ENCODE measurements at regions not wholly inside any gene's neighbourhood (a gene's known extent, or its start where the extent isn't known, plus 50 kb on each side); places are given as distances from the start of the nearest gene placed in this dataset.

DNA sequence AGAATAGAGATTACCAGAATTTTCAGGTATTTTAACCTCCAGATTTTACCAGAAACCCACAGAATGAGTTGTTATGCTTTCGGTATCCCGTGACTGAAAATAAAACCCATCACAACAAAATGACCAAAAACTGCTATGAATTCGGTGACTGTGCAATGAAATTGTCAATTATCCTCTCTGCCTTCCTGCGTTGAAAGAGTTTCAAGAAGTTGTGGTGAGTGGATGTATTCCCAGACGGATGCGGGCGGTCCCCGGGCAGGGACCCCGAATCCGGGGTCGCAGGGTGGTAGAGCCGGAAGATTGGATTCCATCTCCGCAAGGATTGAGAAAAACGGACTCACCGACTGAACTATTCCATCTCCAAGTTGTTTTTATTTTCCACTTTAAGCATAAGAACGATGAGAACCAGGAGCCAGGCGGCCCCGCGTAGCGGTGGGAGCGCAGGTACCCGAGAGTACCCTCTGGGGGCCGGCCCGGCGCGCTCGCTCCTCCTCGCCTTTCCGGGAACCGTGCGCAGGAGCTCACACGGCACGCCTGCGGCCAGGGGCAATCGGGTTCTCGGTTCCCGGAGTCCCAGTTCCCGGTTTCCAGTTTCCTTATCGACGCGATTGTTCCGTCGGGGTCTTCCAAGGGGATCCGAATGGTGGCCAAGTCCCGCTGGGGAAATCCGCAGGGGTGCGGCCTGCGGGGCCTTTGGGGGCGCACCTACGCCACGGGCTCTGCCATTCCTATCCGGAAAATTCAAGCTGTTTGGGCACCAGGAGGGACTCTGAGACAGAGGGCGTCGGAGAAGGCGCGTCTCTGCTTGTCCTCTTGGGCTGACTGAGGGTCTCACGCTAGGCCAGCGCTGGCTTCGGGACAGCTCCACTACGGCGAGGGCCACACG lies 104.9 kb upstream of the PRDM1 start:
- TF ChIP-seq, protein P1, sequence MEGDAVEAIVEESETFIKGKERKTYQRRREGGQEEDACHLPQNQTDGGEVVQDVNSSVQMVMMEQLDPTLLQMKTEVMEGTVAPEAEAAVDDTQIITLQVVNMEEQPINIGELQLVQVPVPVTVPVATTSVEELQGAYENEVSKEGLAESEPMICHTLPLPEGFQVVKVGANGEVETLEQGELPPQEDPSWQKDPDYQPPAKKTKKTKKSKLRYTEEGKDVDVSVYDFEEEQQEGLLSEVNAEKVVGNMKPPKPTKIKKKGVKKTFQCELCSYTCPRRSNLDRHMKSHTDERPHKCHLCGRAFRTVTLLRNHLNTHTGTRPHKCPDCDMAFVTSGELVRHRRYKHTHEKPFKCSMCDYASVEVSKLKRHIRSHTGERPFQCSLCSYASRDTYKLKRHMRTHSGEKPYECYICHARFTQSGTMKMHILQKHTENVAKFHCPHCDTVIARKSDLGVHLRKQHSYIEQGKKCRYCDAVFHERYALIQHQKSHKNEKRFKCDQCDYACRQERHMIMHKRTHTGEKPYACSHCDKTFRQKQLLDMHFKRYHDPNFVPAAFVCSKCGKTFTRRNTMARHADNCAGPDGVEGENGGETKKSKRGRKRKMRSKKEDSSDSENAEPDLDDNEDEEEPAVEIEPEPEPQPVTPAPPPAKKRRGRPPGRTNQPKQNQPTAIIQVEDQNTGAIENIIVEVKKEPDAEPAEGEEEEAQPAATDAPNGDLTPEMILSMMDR (IDR thresholded peaks at IDR 0.05): no peak
- Histone ChIP-seq H3K9me3 (peaks cover 0 to 4% of the 10 kb centered on the region in 2 donors), H3K36me3 (no peaks in the 10 kb centered on the region), H3K27ac (no peak overlapping the region), H3K4me1 (peaks cover 0 to 18% of the 10 kb centered on the region in 2 donors), H3K4me3 (peak overlapping the region in 1 of 2 donors; percentile 33), H3K27me3 (peaks cover 9 to 16% of the 10 kb centered on the region in 2 donors)
- no peak for DNase-seq (ENCODE audit: low spot score)

DNA sequence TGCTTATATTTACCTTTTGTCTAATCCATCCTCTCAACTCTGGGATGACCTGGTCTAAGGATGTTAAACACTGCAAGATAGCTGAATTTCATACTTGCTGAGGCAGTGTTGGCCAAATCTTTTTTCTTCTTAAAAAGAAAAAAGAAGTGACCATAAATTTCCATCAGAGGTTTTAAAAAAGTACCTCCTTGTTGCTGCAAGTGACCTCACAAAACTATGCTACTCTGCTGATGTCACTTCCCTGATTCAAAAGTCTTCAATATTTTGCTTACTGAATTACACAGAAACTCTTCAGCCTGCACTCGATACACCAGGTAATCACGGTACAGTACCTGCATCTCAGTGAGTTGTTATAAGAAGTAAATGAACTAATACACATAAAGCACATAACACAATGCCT lies 107.2 kb upstream of the PRDM1 start:
- TF ChIP-seq, protein P1 (IDR thresholded peaks at IDR 0.05): no peak
- Histone ChIP-seq H3K9me3 (peaks cover 0 to 4% of the 10 kb centered on the region in 2 donors), H3K27ac (no peak overlapping the region), H3K4me3 (no peak overlapping the region), H3K4me1 (peaks cover 0 to 9% of the 10 kb centered on the region in 2 donors), H3K36me3 (no peaks in the 10 kb centered on the region), H3K27me3 (peaks cover 9 to 10% of the 10 kb centered on the region in 2 donors)
- no peak for DNase-seq (ENCODE audit: low spot score)

DNA sequence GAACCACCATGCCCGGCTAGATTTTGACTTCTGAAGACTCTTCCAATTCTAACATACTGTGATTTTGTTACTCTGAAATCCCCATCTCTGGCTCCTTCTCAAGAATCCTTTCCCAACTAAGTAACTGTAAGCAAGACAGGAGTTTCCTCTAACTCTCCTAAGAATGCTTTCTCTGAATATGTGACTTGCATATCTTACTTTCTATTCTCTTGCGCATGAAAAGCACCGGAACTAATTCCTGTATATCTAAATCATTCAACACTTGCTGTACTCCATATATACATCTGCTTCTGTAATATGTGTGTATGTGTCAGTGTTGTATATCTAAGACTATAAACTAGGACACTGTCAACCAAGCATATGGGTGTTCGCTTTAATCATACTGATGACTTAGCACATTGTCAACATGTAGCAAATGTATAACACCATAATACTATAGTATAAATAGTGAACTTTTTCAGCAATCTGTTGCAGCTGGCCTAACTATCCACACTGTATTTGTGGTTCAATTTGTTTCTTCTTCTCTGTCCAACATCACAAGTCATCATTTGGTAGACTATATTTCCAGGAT lies 108.1 kb upstream of the PRDM1 start:
- TF ChIP-seq, protein P1 (IDR thresholded peaks at IDR 0.05): no peak
- Histone ChIP-seq H3K27ac (no peak overlapping the region), H3K4me1 (peaks cover 0 to 9% of the 10 kb centered on the region in 2 donors), H3K27me3 (peaks cover 9 to 10% of the 10 kb centered on the region in 2 donors), H3K9me3 (peaks cover 0 to 8% of the 10 kb centered on the region in 2 donors), H3K4me3 (no peak overlapping the region), H3K36me3 (no peaks in the 10 kb centered on the region)
- no peak for DNase-seq (ENCODE audit: low spot score)

DNA sequence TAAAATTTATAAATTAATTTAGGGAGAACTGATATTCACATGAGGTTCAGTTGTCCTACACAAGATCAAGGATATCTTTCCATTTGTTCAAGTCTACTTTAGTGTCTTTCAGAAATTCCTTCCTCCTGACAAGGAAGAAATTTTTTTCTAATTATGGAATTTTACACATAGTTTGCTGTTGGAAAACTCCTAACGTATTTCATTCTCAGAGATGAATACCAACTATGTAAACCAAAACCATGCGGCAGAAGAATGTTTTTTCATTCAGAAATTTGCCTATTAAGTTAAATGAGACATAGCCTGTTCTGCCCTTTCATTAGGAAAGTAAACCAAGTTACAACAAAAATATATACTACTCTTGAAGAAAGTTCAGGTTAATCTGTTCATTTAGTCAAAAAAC lies 111.2 kb upstream of the PRDM1 start:
- Histone ChIP-seq H3K4me3 (no peak overlapping the region), H3K9me3 (peaks cover 0 to 18% of the 10 kb centered on the region in 2 donors), H3K4me1 (no peaks in the 10 kb centered on the region), H3K27me3 (no peaks in the 10 kb centered on the region), H3K27ac (no peak overlapping the region), H3K36me3 (no peaks in the 10 kb centered on the region)
- TF ChIP-seq, protein P1 (IDR thresholded peaks at IDR 0.05): no peak
- DNase-seq (ENCODE audit: low spot score): no peak

DNA sequence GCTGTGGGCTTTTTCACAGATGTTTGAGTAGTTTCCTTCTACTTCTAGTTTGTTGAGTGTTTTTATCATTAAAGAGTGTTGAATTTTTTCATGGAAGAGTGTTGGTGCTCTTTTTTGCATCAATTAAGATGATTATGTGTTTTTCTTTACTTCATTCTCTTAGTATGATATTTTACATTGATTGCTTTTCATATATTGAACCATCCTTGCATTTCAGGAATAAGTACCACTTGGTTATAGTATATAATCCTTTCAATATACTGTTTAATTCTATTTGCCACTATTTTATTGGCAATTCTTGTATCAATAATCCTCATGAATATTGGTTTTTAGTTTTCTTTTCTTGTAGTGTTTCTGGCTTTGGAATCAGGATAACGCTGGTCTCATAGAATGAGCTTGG lies 113.7 kb upstream of the PRDM1 start:
- TF ChIP-seq, protein P1 (IDR thresholded peaks at IDR 0.05): no peak
- Histone ChIP-seq H3K27me3 (no peaks in the 10 kb centered on the region), H3K4me1 (no peaks in the 10 kb centered on the region), H3K27ac (no peak overlapping the region), H3K36me3 (no peaks in the 10 kb centered on the region), H3K9me3 (peaks cover 0 to 31% of the 10 kb centered on the region in 2 donors), H3K4me3 (no peak overlapping the region)
- no peak for DNase-seq (ENCODE audit: low spot score)
